DMS114 treated with DMSO at 0.1 percent for 48 hours (cell line): ENCODE measurements at regions not wholly inside any gene's neighbourhood (a gene's known extent, or its start where the extent isn't known, plus 50 kb on each side); places are given as distances from the start of the nearest gene placed in this dataset.

Experiments used
- DNase-seq: peaks from one replicate; lab custom pipeline; 2025; ENCODE audit not compliant: unreplicated experiment; lab: John Stamatoyannopoulos, UW

- DNase-seq = no peak
These were observed 69.9 kb upstream of the NUDT7 start for GRCh38 chr16:77652399-77652798.

GRCh38 chr16:77657016-77657415 lies 65.3 kb upstream of the NUDT7 start:
- no peak for DNase-seq

- DNase-seq = peak; percentile 75
These were observed 62.0 kb upstream of the NUDT7 start for GRCh38 chr16:77660311-77660710.

GRCh38 chr16:77662246-77662645 lies 60.1 kb upstream of the NUDT7 start:
- no peak for DNase-seq

- no peak for DNase-seq
These were observed 58.6 kb upstream of the NUDT7 start for GRCh38 chr16:77663711-77664110.

- no peak for DNase-seq
These were observed 55.5 kb upstream of the NUDT7 start for GRCh38 chr16:77666771-77667170.

- DNase-seq = no peak
These were observed 54.1 kb upstream of the NUDT7 start for GRCh38 chr16:77668201-77668600.

- DNase-seq = no peak
These were observed 53.3 kb upstream of the NUDT7 start for GRCh38 chr16:77669057-77669456.
